PC-3 (cell line): ENCODE measurements at regions not wholly inside any gene's neighbourhood (a gene's known extent, or its start where the extent isn't known, plus 50 kb on each side); places are given as distances from the start of the nearest gene placed in this dataset.

Experiments used
- EZH2phosphoT487 ChIP-seq: fragments of 300-600 bp; sonication (generic); IDR thresholded peaks from 2 replicates; pipeline ENCODE4 v1.6.1; 2018; ENCODE audit warnings: mild to moderate bottlenecking, antibody characterized with exemption, low read length, borderline replicate concordance
- TF ChIP-seq, protein P1 (sequence below): fragments of 300-600 bp; sonication (generic); conservative IDR thresholded peaks from 2 replicates; pipeline ENCODE4 v1.5.1; 2017; ENCODE audit warnings: antibody characterized with exemption, low read depth, mild to moderate bottlenecking, low read length

DNA sequence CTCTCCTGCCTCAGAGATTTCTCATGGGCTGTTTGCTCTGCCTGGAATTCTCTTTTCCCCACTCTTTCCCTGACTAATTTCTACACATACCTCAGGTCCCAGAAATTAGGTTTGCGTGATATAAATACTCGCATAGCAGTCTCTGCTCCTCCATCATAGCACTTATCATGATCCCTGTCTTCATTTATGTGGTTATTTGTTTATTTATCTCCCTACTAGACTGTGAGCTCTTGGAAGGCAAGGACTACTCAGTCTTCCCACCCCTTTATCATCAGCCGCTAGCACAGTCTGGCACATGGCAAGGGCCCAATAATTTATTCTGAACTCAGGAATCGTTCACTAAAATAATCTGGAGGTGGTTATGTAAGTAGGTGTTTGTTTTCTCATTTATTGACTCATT lies 79.3 kb downstream of the ADCYAP1 start:
- TF ChIP-seq, protein P1, sequence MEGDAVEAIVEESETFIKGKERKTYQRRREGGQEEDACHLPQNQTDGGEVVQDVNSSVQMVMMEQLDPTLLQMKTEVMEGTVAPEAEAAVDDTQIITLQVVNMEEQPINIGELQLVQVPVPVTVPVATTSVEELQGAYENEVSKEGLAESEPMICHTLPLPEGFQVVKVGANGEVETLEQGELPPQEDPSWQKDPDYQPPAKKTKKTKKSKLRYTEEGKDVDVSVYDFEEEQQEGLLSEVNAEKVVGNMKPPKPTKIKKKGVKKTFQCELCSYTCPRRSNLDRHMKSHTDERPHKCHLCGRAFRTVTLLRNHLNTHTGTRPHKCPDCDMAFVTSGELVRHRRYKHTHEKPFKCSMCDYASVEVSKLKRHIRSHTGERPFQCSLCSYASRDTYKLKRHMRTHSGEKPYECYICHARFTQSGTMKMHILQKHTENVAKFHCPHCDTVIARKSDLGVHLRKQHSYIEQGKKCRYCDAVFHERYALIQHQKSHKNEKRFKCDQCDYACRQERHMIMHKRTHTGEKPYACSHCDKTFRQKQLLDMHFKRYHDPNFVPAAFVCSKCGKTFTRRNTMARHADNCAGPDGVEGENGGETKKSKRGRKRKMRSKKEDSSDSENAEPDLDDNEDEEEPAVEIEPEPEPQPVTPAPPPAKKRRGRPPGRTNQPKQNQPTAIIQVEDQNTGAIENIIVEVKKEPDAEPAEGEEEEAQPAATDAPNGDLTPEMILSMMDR, result no peak
- no peak for TF ChIP-seq EZH2phosphoT487
